Activated effector memory CD4-positive, alpha-beta T cell treated with anti-CD3 and anti-CD28 coated beads, Interleukin-2, amount 50 U/mL, for 16 hours (primary cell): ENCODE measurements at regions not wholly inside any gene's neighbourhood (a gene's known extent, or its start where the extent isn't known, plus 50 kb on each side); places are given as distances from the start of the nearest gene placed in this dataset.
"Not testable (repeated sequence)": the region's sequence is repeated elsewhere in the genome, so short reads cannot be mapped to it uniquely, and the experiment has no call there.

Source experiments
- DNase-seq: peaks from one replicate; pipeline ENCODE4 v3.0.0-alpha.2; 2020

- not testable (repeated sequence) for DNase-seq
Observed at GRCh38 chr3:197618408-197618807, 62.6 kb upstream of the BDH1 start.

- no peak for DNase-seq
Observed at GRCh38 chr3:197615430-197615829, 59.7 kb upstream of the BDH1 start.

- not testable (repeated sequence) for DNase-seq
Observed at GRCh38 chr3:197614134-197614533, 58.4 kb upstream of the BDH1 start.

- peak; percentile 72 for DNase-seq
Observed at GRCh38 chr3:197613199-197613598, 57.4 kb upstream of the BDH1 start.

- no peak for DNase-seq
Observed at GRCh38 chr3:197611255-197611654, 55.5 kb upstream of the BDH1 start.

- no peak for DNase-seq
Observed at GRCh38 chr3:197606468-197606867, 50.7 kb upstream of the BDH1 start.
